ENCODE measurements at regions not wholly inside any gene's neighbourhood (a gene's known extent, or its start where the extent isn't known, plus 50 kb on each side); places are given as distances from the start of the nearest gene placed in this dataset.

DNA sequence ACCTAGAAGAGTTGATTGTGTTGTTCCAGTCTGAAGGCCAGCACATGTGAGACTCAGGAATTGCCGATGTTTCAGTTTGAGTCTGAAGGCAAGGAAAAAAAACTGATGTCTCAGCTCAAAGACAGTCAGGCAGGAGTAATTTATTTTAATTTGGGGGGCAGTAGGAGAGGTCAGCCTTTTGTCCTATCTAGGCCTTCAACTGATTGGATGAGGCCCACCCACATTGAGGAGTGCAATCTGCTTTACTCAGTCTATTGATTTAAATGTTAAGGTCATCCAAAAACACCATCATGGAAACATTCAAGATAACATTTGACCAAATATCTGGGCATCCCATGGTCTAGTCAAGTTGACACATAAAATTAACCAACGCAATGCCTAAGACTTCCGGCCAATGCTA is 288.9 kb downstream of the CDK5RAP2 start:
- no peak for DNase-seq

DNA sequence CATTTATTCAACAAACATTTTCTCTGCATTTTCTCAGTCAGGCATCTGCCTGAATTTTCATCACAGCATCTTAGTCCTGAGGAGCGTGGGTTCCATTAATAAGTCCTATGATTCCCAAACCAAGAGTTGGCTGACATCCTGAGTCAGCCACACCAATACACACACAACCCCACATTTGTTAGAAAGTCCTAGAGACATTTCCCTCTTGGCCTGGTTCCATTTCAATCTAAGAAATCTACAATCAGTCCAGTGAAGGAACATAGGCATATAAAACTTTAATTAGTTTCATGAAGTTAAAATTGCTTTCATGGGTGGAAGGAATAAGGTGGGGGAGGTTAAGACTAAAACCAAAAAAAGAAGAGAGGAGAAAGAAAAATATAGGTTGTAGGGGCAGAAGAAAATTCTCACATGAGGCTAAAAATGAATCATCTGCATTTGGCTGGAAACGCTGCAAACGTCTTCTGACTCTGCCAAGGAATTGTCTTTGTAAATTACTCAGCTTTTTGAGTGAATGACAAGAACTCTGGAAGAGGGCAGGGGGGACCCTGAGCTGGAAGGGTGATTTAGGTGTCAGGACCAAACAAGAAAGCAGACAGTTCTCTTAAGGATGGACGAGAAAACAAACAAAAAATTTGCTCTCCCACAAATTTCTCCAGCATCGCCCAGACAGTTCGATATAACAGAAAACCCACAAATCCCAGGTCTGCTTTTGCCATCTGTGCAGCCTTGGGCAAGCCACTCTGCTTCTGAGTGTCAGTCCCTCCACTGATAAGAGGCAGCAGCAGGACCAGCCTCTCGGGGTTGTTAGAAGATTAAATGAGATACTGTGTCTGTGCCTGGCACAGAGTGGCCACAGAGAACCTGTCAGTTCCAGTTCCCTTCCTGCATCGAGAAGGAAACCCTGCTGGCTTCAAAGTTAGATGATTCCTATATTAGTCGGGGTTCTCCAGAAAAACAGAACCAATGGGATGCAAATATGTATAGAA is 289.7 kb downstream of the CDK5RAP2 start:
- DNase-seq: no peak

DNA sequence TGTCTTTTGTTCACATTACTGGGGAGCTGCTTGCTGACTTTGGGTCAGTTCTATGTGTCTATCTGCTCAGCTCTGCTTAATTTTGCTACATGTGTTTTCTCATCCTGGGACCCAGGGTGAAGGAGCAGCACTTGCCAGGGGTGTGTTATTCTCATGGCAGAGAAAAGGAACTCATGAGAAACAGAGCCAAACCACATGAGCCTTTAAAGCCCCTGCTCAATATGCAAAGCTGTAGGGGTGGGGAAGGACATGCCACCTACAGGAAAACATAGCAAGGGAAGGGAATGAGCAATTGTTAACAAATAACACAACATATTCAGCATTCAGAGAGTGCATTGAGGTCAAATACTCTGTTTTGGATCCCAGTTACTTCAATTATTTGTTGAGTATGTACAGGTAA is 290.9 kb downstream of the CDK5RAP2 start:
- DNase-seq: no peak

DNA sequence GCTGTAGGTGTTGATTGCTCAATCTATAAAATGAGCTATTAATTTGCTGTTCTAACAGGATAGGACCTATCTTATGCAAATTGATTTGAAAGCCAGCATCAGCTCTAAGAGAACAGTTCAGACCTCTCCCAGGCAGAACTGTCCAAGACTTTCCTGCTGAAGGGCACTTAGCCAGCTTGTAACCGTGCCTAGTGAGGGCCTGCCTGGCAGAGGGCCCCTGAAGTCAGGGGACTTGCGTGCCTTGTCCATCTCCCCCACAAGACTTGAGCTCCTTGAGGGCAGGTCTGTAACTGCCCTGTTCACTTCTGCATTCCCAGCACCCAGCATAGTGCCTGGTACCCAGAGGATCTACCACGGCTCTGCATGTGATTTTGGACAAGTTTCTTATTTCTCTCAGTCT is 293.4 kb downstream of the CDK5RAP2 start:
- no peak for DNase-seq

DNA sequence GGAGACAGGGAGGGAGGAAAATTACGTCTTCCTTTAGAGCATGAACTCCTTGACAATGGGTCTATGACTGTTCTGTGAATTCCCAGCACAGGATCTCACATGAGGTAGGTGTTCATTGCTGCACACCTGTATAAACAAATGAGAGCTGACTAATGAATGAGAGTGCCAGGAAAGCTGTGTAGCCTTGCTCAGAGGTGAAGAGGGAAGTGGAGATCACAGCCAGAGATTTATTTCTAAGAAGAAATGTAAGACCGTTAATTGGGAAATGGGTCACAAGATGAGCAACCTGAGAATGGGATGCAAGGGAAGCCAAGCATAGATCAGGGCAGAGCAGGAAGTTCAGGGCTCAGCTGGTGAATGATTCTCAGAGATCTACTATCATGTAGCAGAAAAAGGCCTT is 295.1 kb downstream of the CDK5RAP2 start:
- no peak for DNase-seq

DNA sequence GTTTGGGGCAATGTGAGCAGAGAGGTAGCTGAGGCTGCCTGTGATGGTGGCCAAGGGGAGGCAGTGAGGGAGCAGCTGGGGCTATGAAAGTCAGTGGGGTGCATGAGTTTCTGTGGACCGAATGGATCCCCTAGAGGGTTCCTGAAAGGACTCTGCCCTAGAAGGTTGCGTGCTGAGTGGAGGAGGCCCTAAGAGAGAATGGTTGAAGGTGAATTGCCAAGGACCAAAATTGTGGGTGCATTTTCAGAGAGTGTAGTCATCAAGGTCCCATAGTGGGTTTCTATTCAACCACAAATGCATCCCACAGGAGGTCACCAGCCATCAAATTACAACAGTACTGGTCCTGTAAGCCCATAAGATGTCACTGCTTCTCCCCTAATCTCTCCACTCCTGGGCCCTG is 298.3 kb downstream of the CDK5RAP2 start:
- DNase-seq: no peak

DNA sequence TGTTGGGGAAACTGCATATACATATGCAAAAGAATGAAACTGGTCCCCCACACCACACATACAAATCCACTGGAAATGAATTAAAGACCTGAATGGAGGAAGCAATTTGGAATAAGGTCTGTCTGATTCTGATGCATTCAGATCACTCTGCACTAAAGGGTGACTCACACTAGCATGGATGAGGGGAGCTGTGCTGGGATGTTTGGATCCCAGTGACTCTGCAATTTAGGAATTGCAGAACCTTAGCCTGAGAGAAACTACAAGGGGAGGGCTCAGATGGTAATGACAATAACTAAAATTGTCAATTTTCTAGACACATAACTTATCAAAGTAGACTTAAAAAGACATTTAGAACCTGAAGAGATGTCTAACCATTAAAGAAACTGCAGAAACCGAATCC is 312.0 kb downstream of the CDK5RAP2 start:
- DNase-seq: no peak

DNA sequence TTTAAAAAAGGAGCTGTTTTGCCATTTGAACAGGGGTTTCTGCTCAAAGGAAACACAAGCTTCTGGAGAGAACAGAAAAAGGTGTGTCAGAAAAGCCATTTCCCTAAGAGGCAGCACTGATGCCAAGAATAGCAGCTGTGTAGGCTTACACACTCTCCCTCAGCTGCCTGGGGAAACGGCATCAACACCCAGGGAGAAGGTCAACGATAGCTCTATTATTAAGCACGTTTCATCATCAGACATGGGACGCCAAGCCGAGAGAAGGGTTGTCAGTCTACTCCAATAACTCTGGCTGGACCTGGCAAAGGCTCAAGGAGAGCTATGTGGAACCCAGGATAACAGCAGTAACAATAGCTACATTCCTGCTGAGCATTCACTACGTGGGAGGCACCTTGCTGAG is 314.2 kb downstream of the CDK5RAP2 start:
- no peak for DNase-seq

DNA sequence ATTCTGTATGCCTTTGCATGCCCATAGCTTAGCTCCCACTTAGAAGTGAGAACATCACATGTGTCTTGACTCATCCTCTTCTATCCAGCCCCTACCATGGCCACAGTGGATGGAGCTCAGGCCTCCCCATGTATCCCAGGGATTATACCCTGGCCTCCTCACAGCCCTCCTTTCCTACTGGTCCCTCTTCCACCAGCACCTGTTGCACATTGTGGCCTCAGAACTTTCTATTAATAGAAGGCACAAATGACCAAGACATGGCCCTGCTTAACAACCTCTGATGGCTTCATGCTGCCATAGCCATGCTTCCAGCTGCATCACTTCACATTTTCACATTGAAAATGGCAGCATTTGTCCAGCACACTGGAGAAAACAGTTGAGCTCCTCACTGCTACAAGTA is 315.4 kb downstream of the CDK5RAP2 start:
- DNase-seq: no peak

DNA sequence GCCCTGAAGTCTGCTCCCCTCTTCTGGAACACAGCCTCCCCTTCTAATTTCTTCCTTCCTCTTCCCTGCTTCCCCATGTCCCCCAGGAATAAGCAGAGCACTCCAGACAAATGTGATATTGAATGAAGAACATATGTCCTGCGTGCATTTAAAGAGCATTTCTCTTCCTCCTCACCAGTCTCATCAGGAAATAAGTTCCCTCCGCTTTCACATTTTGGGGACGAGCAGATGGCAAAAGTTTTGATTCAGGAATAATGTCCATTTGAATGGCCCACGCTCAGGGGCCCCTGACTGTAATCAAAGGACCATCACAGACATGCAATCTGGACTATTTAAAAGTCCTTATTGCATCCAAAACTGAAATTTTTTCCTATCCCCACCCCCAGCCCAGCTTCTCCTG is 316.1 kb downstream of the CDK5RAP2 start:
- DNase-seq: no peak

DNA sequence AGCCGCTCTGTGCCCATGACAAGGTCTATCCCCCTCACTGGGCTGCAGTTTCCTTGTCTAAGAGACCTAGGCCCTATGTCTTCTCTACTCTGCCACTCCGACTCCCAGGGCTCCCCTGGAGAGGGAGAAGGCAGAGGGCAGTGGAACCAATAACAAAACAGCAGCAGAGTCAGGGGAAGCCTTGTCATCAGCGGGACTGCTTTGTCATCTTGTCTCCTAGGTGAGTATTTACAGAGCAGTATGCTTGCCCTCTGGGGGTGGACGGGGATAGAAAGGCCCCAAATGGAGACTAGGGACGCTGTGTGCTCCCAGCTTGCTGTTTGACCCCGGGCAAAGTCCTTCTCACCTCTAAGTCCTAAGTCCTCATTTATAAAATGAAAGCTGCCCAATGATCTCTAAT is 318.5 kb downstream of the CDK5RAP2 start:
- no peak for DNase-seq

DNA sequence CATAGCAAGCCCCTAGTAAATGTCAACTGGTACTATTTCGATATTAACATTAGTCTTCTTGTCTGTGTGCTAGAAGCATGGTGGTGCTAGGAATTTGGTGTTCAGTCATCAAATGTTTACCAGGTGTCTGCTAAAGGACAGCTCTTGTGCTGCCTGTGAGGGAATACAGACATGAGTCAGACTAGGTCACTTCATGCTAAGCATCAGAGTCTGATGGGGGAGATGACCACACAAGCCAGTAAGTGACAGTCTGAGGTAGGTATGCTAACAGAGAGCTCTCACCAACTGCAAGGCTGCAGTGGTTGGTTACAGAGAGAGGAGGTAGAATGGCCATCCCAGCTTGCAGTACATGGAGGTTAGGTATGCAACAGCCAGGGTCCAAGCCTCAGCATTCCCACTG is 320.9 kb downstream of the CDK5RAP2 start:
- DNase-seq: no peak

DNA sequence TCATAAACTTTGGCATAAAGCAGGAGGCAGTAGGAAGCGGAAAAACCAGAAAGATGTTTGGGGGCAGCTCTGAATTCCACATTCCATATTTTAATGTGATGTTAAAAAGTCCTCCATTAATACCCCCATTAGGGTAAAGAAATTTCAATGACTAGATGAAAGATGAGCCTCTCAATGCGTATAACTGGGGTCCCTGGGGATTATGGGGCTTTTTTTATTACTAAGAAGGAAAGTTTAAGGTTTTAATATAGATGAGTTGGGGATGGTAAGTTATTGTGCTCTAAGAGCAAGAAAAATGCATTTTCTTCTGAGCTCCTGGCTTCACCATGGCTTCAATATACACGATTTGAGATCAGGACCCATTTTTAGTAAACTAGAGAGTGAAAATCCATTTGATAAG is 321.9 kb downstream of the CDK5RAP2 start:
- DNase-seq: no peak

DNA sequence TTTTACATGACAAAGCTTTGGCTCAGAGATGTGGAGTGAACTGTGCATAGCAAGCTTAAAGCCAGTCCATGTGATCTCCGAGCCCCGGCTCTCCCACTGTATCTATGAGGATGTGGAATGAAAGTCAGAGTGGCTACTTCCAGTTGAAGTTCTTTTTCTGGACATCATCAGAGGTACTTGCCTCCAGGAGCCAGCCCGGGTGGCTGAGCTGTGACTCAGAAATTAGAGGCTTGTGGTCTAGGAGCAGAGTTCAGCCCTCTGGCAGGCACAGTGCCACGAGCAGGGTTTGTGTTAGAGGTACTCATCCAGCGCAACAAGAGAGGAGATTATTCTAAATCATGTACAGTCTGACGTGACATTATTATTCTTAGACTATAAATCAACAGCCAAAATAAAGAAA is 322.5 kb downstream of the CDK5RAP2 start:
- DNase-seq: no peak

DNA sequence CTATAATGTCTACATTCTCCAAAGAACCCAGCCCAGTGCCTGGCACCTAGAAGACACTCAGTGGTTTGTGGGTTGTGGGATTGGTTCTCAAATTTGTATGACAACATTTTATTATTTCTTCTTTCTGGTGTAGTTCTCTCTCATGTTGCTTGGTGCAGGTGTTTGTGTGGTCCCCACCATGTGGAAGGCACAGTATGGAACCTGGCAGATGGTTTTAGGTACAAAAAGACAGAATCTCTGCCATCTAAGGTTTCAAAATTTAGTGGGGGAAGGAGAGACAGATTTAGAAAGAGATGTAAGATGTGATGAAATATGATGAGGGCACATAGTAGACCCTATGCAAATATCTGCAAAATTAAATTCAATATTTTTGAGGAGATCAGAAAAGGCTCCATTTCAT is 323.8 kb downstream of the CDK5RAP2 start:
- DNase-seq: no peak

DNA sequence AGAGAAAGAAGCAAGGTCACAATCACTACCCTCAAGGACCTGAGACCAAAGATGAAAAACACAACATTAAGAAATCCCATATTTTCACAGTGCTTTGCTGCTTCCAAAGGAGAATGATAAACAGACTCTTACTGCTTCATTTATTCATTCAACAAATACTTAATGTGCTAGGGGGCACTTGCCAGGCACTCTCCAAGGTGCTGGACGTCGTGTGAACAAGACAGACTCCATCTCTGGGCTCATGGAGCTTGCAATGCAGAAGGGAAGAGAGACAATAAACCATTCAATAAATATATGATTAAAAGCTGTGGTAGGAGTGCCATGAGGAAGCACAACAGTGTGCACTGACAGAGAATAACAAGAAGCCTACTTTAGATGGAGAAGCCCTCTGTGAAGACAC is 327.7 kb downstream of the CDK5RAP2 start:
- no peak for DNase-seq

DNA sequence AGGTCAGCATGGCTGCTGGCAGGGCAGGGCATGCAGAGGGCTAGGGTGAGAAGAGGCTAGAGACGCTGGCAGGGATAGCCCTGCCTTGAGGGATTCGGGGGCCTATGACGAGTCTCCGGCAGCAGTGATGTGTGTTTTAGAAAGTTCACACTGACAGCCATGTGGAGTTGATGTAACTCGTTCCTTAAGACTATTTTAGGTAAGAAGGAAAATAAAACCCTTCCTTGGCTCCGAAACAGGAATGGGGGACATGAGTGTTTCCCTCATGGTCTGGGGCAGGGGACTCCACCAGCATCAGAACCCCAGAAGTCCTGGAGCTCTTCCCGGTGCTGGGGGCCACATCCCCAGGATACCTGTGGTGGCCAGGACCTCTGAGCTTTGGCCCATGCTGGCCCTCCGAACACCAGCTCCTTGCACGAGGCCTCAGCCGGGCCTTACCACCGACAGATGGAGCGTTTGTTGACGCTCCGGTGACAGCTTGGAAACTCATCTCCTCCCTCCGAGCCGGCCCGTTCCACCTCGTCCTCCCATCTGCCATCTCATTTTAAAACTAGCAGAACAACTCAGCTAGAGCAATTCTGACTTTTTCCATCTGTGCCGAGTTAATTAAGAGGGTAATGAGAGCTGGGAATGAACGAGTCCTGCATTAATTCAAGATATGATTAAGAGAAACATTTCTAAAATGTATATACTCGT is 337.7 kb downstream of the CDK5RAP2 start:
- DNase-seq: no peak

DNA sequence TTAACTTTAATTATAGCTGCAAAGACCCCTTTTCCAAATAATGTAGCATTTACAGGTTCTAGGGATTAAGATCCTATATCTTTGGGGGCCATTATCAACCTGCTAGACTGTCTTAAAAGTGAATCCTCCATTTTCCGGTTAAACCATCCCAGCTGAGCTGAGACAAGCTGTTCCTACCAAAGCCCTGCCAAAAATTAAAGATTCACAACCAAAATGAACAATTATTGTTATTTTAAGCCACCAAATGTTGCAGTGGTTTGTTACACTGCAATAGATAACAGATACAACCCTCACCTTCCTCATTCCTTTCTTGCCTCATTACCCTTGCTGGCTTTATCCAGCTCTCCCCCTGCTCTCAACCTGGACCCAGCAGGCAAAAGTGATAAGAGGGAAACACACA is 343.4 kb downstream of the CDK5RAP2 start:
- no peak for DNase-seq

DNA sequence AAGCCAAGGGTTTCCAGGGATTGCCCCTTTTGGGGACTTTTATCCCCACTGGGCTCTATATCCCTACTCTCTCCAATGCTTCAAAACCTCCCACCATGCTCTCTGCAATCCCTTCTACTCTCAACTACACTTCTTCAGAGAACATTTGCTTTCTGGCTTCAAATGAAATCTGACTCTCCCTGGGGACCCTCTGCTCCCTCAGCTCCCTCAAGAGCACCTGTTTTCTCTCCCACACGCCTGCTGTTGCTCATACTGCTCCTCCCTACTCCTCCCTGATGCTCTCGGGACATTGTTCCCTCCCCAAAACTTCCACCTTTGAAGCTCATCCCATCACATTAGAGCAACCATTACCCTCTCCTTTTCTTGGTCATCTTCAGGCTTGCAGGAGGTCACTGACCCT is 344.9 kb downstream of the CDK5RAP2 start:
- no peak for DNase-seq

DNA sequence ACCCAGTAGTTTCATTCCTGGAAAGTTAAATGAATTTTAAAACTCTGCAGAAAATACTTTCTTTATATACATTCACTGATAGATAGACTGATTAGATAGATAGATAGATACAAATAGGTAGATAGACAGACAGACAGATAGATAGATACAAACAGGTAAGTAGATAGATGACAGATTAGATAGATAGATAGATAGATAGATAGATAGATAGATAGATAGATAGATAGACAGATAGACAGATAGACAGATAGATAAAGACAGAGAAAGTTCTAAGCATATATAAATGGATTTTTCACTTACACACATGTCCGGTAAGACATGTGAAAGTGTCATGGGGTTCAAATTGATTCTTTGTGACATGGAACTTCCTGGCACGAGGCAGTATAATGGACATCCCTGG is 349.7 kb downstream of the CDK5RAP2 start:
- no peak for DNase-seq

DNA sequence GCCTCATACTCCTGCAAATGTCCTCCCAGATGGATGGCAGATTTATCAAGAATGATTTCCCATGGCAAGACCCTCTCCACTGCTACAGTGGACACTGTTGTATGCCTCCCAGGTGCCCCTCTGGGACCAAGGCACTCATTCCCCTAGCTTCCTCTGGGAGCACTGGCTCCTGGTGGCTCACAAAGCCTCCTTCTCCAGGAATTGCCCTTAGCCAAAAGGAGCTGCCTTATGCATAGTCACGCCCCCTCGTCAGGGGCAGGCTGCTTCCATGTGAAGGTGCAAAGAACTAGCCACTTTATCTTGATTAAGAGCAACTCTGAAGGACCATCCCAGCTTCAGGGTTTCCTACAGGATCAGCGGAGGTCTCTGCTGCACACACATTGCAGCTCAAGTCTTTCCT is 358.1 kb downstream of the CDK5RAP2 start:
- no peak for DNase-seq

DNA sequence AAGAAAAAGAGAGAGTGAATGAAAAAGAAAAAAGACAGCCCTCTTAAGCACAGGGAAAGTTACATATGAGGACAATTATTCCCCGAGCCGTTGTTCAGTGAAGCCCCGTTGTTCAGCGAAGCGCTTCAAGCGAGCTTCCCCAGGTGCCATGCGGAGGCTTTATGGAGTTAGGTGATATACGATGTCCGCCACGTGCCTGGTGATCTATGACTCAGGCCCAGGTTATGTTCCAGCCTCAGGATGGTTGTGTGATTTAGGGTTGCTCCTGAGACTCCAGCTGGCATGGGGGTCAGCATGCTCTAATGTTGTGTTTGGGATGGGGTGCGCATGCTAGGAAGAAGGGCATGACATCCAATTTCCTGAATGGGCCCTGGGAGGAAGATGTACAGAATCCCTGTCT is 365.6 kb downstream of the CDK5RAP2 start:
- no peak for DNase-seq

DNA sequence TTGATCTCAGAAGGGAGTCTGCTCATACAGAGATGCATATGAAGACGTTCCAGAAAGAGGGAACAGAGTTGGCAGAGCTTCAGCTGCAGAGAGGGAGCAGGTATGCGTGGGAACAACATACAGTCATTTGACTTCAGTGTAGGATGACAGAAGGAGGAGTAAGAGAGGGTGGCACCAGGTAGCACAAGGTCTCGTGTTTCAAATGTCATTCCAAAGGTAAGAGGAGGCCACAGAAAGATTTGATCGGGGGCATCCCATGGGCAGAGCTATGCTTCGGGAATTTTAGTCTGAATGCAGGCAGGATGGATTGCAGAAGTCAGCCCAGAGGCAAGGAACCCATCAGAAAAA is 367.1 kb downstream of the CDK5RAP2 start:
- DNase-seq: no peak

DNA sequence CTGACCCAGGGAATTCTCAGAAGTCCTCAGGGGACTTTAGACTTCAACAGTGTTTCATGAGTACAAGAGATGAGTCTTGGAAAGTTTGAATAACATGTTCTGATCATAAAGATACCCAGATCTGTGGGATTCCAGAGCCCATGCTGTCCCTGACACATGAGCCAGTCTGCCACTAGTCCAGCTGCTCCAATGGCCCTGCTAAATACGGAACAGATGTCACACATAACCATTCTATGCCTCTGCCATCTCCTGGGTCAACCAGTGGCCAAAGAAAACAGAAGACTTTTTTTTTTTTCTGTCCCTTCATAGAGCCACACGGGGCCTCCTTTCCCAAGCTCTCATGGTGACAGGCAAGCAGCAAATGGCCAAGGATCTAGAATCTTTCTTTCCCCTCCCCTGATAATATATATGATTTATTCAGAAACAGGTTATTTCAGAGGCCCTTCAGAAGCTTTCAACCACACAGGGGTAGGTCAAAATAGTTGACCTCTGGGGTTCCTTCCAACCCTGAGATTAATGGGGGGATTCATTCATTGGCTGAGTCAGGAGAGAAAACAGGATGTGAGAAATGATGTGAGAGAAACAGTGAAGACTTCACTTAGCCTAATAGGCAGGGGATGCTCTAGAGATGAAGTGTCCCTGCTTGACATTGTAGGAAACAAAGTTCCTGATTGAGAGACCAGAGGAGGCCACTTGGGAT is 367.7 kb downstream of the CDK5RAP2 start:
- no peak for DNase-seq

All from CD4-positive, alpha-beta T cell treated with Interleukin-10 for 1 hour (primary cell).